HG03196 (cell line): ENCODE measurements at regions not wholly inside any gene's neighbourhood (a gene's known extent, or its start where the extent isn't known, plus 50 kb on each side); places are given as distances from the start of the nearest gene placed in this dataset.

Source experiments
- ATAC-seq: cut with Tn5 transposase; IDR thresholded peaks from one replicate; pipeline ENCODE4 v1.9.1; 2021; ENCODE audit not compliant: unreplicated experiment

DNA sequence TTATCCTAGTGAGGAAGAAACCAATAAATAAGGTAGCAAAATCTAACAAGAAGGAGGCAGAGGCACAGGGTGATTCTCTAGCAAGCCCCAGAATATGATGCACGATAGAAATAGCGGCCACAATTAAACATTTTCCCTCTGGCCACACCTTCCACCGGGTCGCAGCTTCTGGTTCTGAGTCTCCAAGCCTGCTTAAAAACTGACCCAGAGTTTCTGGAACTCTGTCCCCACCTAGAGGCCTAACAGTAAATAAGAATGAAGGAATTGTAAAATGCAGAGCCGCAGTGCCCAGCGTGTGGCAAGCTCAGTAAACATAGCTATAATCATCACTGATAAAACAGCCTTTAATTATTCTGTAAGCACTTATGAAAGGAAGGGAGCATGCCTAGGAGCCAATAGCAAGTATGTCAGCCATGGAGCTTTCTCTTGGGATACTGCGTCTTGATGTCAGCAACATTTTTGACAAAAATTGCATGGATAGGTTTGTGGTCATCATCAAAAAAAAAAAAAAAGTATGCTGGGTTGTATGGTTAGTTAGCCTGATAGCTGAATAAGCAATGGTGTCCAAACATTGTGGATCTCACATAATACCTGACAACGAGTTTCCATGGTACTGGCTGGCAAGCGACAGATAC is 465.5 kb downstream of the DNAH5 start:
- ATAC-seq: no peak

- no peak for ATAC-seq
Observed at GRCh38 chr5:13477118-13477737, 467.3 kb downstream of the DNAH5 start.

DNA sequence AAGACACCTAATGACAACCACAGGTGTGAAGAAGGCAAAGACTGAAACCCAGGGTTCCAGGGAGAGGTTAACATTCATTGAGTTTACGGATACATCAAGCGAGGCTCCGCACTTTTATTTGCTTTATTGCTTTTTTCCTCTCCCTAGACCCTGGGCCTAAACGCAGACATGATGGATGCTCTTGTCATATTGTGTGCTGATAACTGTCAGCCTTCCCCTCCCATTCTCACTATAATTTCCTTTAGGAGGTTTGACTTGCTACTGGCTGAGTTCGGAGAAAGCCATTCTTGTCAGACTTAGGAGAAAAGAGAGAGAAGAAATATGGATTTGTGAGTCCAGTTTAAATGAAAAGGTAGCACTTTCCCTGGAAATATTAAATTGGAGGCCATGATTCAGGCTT is 471.6 kb downstream of the DNAH5 start:
- ATAC-seq: no peak

- ATAC-seq: no peak
Observed at GRCh38 chr5:13470975-13471374, 473.5 kb downstream of the DNAH5 start.

DNA sequence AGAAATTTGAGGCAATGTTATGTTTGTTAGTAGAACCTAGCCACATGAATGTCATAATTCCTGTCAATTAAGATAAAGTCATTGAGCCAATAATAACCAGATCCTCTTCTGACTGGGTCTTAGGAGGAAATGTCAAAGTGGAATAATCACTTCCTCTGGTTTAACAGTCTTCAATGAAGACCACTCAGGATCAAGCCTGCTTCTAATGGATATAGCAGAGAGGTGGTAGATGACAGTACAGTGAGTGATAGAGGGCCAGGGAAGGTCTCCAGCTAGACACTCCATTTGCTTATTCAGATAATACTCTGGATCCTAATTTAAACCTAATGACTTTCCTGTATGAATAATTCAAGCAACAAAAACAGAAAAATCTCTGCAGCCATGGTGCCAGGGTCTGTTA is 474.2 kb downstream of the DNAH5 start:
- no peak for ATAC-seq

DNA sequence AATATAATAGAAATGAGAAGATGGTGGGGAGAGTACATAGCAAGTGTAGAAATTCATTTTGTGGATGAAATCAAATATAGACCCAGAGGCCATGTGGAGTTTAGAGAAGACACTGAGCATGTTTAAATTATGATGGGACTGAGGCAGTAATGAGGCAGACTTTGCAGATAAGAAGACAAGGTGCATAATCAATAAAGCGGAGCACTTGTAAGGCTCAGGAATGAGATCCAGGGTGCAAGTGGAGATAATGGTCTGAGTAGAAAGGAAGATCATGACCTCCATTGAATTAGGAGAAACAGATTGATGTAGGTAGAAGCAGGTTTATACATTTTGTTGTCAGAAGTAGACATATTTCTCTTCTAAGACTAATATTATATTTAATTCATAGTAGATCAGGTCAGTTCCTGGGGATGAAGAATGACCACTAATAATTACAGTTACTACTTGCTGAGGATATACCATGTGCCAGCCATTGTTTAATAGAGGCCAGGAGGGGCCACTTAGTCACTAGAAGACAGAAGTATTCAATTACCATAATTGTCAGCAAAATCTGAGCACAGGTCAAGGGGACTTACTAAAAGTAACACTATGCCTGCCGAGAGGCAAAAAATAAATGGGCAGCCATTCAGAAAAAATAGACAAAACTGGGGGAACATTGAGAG is 479.8 kb downstream of the DNAH5 start:
- ATAC-seq: no peak

GRCh38 chr5:13460587-13460986 is 483.9 kb downstream of the DNAH5 start:
- ATAC-seq: no peak

DNA sequence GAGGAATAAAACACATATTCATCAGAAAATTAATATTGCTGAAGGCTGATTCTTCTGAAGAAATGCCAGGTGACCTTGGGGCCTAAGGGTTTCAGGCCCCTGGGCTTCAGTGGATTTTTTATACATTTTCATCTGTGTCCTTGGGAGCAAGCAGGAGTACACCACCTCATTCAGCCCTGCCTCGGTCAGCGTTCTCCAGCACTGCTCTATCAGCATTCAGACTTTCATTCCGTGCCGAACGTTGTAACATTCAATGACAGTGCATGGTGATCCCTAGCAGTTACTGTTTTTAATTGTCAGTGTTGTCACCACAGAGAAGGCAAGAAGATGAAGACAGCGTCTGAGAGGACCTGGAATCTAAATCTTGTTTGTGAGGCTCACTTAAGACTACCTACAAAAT is 490.4 kb downstream of the DNAH5 start:
- no peak for ATAC-seq

DNA sequence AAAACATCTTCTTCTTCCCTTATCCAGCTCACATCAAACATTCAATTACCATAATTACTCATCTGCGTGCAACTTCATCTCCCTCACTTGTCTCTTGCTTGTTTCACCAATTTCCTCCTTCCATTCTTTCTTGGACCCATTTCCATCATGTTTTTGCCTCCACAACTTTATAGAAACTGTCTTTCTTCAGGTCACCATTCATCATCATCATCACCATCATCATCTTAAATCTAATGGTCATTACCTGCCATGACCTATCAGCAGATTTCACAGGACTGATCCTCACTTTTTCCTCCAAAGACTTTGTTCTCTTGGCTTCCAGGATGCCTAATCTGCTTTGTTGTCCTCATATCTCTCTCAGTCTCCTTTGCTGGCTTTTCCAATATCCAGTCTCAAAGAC is 495.6 kb downstream of the DNAH5 start:
- no peak for ATAC-seq

DNA sequence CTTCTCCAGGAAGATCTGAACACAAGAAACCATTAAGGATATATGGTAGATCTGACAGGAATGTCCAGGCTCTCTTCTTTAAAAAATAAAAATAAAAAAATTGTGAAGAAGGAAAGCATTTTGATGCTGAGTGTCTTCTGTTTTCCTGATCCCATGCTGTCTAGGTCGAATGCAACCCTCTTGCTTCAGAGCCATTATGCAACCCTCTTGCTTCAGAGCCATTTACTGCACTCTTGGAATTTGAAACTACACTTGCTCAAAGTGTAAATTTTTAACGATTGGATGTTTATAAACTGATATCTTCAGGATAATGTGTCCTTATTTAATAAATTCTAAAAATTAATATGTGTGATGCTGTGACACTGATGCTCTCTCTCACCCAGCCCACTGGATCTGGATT is 505.1 kb downstream of the DNAH5 start:
- ATAC-seq: no peak

- no peak for ATAC-seq
Observed at GRCh38 chr5:13427827-13428557, 516.5 kb downstream of the DNAH5 start.

DNA sequence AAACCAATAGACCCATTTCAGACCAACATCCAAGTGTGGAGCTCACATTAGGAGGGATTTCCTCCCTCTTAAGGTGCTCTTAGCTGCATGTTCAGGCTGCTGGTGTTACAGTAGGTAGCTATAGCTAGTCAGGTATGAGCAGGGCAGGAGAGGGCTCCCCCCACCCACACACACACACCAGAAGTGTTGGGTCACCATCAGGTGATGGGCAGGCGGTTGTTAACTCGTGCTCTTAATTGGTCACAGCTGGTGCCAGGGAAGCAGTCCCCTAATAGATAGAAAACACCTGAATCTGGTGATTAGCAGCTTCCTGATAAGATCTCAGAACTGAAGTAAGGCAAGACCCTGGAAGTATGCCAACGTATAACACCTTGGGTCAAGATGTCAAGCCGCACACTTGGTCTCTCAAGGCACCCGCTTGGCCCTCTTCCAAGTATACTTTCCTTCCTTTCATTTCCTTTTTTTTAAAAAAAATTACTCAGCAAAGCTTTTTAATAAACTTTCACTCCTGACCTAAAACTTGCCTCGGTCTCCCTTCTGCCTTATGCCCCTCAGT is 532.4 kb downstream of the DNAH5 start:
- no peak for ATAC-seq

DNA sequence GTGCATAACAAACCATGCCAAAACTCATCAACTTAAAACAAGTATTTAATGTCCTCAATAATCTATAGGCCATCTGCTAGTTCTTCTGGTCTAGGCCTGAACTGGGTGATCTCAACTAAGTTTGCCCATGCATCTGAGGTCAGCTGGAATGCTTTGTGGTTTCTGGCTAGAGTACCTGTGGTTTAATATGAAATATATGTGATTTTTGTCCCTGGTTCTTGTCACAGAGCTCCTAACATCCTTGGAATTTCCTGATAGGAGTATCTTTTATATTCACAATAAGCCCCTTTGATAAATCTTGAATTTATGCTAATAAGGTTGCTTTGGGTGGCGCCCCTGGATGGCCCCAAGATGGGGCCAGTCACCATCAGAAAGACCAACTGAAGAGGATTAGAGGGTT is 535.9 kb downstream of the DNAH5 start:
- ATAC-seq: no peak

- no peak for ATAC-seq
Observed at GRCh38 chr5:13403351-13403750, 541.1 kb downstream of the DNAH5 start.

DNA sequence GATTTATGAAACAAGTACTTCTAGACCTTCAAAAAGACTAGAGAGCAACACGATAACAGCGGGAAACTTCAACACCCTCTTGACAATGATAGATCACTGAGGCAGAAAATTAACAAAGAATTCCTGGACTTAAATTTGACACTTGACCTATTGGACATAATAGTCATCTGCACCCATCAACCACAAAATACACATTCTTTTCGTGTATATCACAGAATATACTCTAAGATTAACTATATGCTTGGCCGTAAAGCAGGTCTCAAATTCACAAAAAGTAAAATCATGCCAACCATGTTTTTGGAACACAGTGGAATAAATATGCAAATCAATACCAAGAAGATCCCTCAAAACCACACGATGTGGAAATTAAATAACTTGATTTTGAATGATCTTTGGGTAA is 559.4 kb downstream of the DNAH5 start:
- no peak for ATAC-seq

GRCh38 chr5:13382232-13382631 is 562.3 kb downstream of the DNAH5 start:
- ATAC-seq: no peak

GRCh38 chr5:13378091-13378490 is 566.4 kb downstream of the DNAH5 start:
- no peak for ATAC-seq

DNA sequence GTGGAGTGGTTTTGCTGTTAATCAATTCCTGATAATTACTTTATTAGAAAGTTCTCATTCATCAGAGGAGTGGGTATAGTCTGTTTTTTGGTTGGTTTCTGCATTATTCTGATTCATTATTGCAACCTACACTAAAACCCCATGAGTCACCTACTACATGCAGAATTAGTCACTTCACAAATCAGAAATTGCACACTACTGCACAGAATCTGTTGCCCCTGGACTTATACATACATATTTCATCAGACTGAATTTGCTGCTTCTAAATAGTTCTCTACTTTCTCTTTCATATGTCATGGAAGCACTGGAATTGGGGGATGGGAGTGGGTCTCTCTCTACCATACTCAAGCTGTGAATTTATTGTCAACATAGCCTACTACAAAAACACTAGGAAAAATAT is 585.1 kb downstream of the DNAH5 start:
- ATAC-seq: no peak

- ATAC-seq: no peak
Observed at GRCh38 chr5:13358342-13358741, 586.1 kb downstream of the DNAH5 start.

GRCh38 chr5:13357929-13358328 is 586.6 kb downstream of the DNAH5 start:
- no peak for ATAC-seq

GRCh38 chr5:13356226-13356625 is 588.3 kb downstream of the DNAH5 start:
- no peak for ATAC-seq

GRCh38 chr5:13354611-13355010 is 589.9 kb downstream of the DNAH5 start:
- ATAC-seq: no peak
